ENCODE measurements at regions not wholly inside any gene's neighbourhood (a gene's known extent, or its start where the extent isn't known, plus 50 kb on each side); places are given as distances from the start of the nearest gene placed in this dataset.

- DNase-seq (ENCODE audit: low read depth in 1 of 2, low spot score in 1 of 2), result no peak
Measured at GRCh38 chr2:239787538-239788050, 237.5 kb downstream of the NDUFA10 start.

- no peak for DNase-seq (ENCODE audit: low read depth in 1 of 2, low spot score in 1 of 2)
Measured at GRCh38 chr2:239786791-239787190, 238.4 kb downstream of the NDUFA10 start.

- DNase-seq (ENCODE audit: low read depth in 1 of 2, low spot score in 1 of 2), result no peak
Measured at GRCh38 chr2:239781454-239781853, 243.7 kb downstream of the NDUFA10 start.

GRCh38 chr2:239780236-239780994, 244.7 kb downstream of the NDUFA10 start:
- no peak for DNase-seq (ENCODE audit: low read depth in 1 of 2, low spot score in 1 of 2)

- no peak for DNase-seq (ENCODE audit: low read depth in 1 of 2, low spot score in 1 of 2)
Measured at GRCh38 chr2:239779584-239779983, 245.6 kb downstream of the NDUFA10 start.

- DNase-seq (ENCODE audit: low read depth in 1 of 2, low spot score in 1 of 2), result no peak
Measured at GRCh38 chr2:239778861-239779558, 246.1 kb downstream of the NDUFA10 start.

GRCh38 chr2:239778042-239778851, 246.9 kb downstream of the NDUFA10 start:
- DNase-seq (ENCODE audit: low read depth in 1 of 2, low spot score in 1 of 2), result no peak

GRCh38 chr2:239777219-239777618, 247.9 kb downstream of the NDUFA10 start:
- no peak for DNase-seq (ENCODE audit: low read depth in 1 of 2, low spot score in 1 of 2)

- DNase-seq (ENCODE audit: low read depth in 1 of 2, low spot score in 1 of 2), result no peak
Measured at GRCh38 chr2:239776436-239777005, 248.6 kb downstream of the NDUFA10 start.

GRCh38 chr2:239775623-239776435, 249.3 kb downstream of the NDUFA10 start:
- no peak for DNase-seq (ENCODE audit: low read depth in 1 of 2, low spot score in 1 of 2)

GRCh38 chr2:239774933-239775622, 250.1 kb downstream of the NDUFA10 start:
- DNase-seq (ENCODE audit: low read depth in 1 of 2, low spot score in 1 of 2), result no peak

GRCh38 chr2:239774142-239774462, 251.0 kb downstream of the NDUFA10 start:
- DNase-seq (ENCODE audit: low read depth in 1 of 2, low spot score in 1 of 2), result no peak

- DNase-seq (ENCODE audit: low read depth in 1 of 2, low spot score in 1 of 2), result no peak
Measured at GRCh38 chr2:239773228-239774141, 251.7 kb downstream of the NDUFA10 start.

- no peak for DNase-seq (ENCODE audit: low read depth in 1 of 2, low spot score in 1 of 2)
Measured at GRCh38 chr2:239772721-239773120, 252.4 kb downstream of the NDUFA10 start.

- no peak for DNase-seq (ENCODE audit: low read depth in 1 of 2, low spot score in 1 of 2)
Measured at GRCh38 chr2:239770246-239770639, 254.9 kb downstream of the NDUFA10 start.

GRCh38 chr2:239769554-239770245, 255.4 kb downstream of the NDUFA10 start:
- DNase-seq (ENCODE audit: low read depth in 1 of 2, low spot score in 1 of 2), result no peak

- DNase-seq (ENCODE audit: low read depth in 1 of 2, low spot score in 1 of 2), result no peak
Measured at GRCh38 chr2:239768907-239769553, 256.1 kb downstream of the NDUFA10 start.

Measured in activated T-helper 1 cell treated with anti-CD3 and anti-CD28 coated beads, Interleukin-2, amount 50 U/mL, for 16 hours (primary cell).